HEK293 (cell line): ENCODE measurements at regions not wholly inside any gene's neighbourhood (a gene's known extent, or its start where the extent isn't known, plus 50 kb on each side); places are given as distances from the start of the nearest gene placed in this dataset.

Source experiments
- CTCF ChIP-seq: fragments of 450-650 bp; formaldehyde crosslinking; IDR thresholded peaks from 2 replicates; pipeline ENCODE4 v1.5.1; 2016; ENCODE audit warnings: missing biosample characterization, missing genetic modification characterization
- KLF1 ChIP-seq: fragments of 450-650 bp; formaldehyde crosslinking; IDR thresholded peaks from 2 replicates; pipeline ENCODE4 v1.5.1; 2016; ENCODE audit warnings: missing biosample characterization, missing genetic modification characterization
- SALL2 ChIP-seq: fragments of 450-650 bp; formaldehyde crosslinking; IDR thresholded peaks from 2 replicates; pipeline ENCODE4 v1.5.0; 2017; ENCODE audit warnings: missing biosample characterization, mild to moderate bottlenecking, missing genetic modification characterization, borderline replicate concordance
- TCF7L2 ChIP-seq: IDR thresholded peaks from 2 replicates; pipeline ENCODE4 v1.6.1; 2011; ENCODE audit warnings: low read depth, mild to moderate bottlenecking, inconsistent platforms, low read length, moderate library complexity, borderline replicate concordance
- ZBTB21 ChIP-seq: fragments of 450-650 bp; formaldehyde crosslinking; IDR thresholded peaks from 2 replicates; pipeline ENCODE4 v1.5.1; 2017; ENCODE audit warnings: missing biosample characterization, missing genetic modification characterization
- ZBTB26 ChIP-seq: fragments of 450-650 bp; formaldehyde crosslinking; optimal IDR thresholded peaks from 2 replicates; pipeline ENCODE3; 2016; ENCODE audit warnings: missing biosample characterization, mild to moderate bottlenecking, missing genetic modification characterization
- ZNF138 ChIP-seq: fragments of 450-650 bp; formaldehyde crosslinking; IDR thresholded peaks from 2 replicates; pipeline ENCODE4 v1.5.1; 2016; ENCODE audit warnings: missing biosample characterization, missing genetic modification characterization, borderline replicate concordance
- ZNF274 ChIP-seq, 2 experiments: fragments of 200-500 bp in 1 of 2; fragments of 450-650 bp in 1 of 2; sonication (Bioruptor generic) in 1 of 2; formaldehyde crosslinking in 1 of 2; IDR thresholded peaks; 2 replicates each; pipeline versions ENCODE4 v1.5.1 to v1.6.1; 2014 to 2016; ENCODE audit warnings: borderline replicate concordance in 1 of 2, inconsistent platforms in 1 of 2, low read length in 1 of 2, missing biosample characterization in 1 of 2, missing genetic modification characterization in 1 of 2
- ZNF350 ChIP-seq: fragments of 450-650 bp; formaldehyde crosslinking; IDR thresholded peaks from 2 replicates; pipeline ENCODE4 v1.5.0; 2017; ENCODE audit warnings: missing biosample characterization, mild to moderate bottlenecking, missing genetic modification characterization
- ZNF391 ChIP-seq: fragments of 450-650 bp; formaldehyde crosslinking; IDR thresholded peaks from 2 replicates; pipeline ENCODE4 v1.5.1; 2016; ENCODE audit warnings: low read depth, missing biosample characterization, missing genetic modification characterization, borderline replicate concordance
- ZNF416 ChIP-seq: fragments of 450-650 bp; formaldehyde crosslinking; IDR thresholded peaks from 2 replicates; pipeline ENCODE4 v1.5.1; 2016; ENCODE audit warnings: missing biosample characterization, missing genetic modification characterization
- ZNF518A ChIP-seq: fragments of 450-650 bp; formaldehyde crosslinking; conservative IDR thresholded peaks from 2 replicates; pipeline ENCODE4 v1.5.1; 2016; ENCODE audit warnings: low read depth, missing biosample characterization, missing genetic modification characterization
- ZNF639 ChIP-seq: fragments of 450-650 bp; formaldehyde crosslinking; IDR thresholded peaks from 2 replicates; pipeline ENCODE4 v1.5.1; 2016; ENCODE audit warnings: missing biosample characterization, missing genetic modification characterization
- ZNF670 ChIP-seq: fragments of 450-650 bp; formaldehyde crosslinking; IDR thresholded peaks from 2 replicates; pipeline ENCODE4 v1.5.1; 2016; ENCODE audit warnings: missing biosample characterization, missing genetic modification characterization, low read depth

- TF ChIP-seq ZBTB26 (no peak), CTCF (tag by site-specific recombination) (no peak), ZNF639 (tag by site-specific recombination) (no peak), ZNF670 (tag by site-specific recombination) (no peak), ZNF138 (tag by site-specific recombination) (no peak), ZNF391 (tag by site-specific recombination) (no peak), ZNF274 (IDR thresholded peaks at IDR 0.05; ENCODE audit: low read length) (no peak), ZNF274 (tag by site-specific recombination; IDR thresholded peaks at IDR 0.05; ENCODE audit: borderline replicate concordance) (no peak), TCF7L2 (no peak), ZBTB21 (no peak), SALL2 (no peak), ZNF518A (tag by site-specific recombination) (no peak), ZNF350 (no peak), KLF1 (no peak), ZNF416 (tag by site-specific recombination) (no peak)
Measured at GRCh38 chr3:150076443-150076842, 105.7 kb upstream of the PFN2 start.
